CD14-positive monocyte (primary cell): ENCODE measurements at regions not wholly inside any gene's neighbourhood (a gene's known extent, or its start where the extent isn't known, plus 50 kb on each side); places are given as distances from the start of the nearest gene placed in this dataset.

ENCODE experiments used
- DNase-seq, 3 donors: peaks; one replicate each; pipeline ENCODE4 v3.0.0-alpha.2; 2011 to 2022
- H2AFZ ChIP-seq: 2 replicates; pipeline ENCODE4 v1.6.0; 2012; ENCODE audit warnings: mild to moderate bottlenecking, low read depth, low read length, inconsistent platforms; ENCODE audit not compliant: insufficient read depth, poor library complexity, severe bottlenecking
- H3K27ac ChIP-seq, 2 donors: 1 replicate in 1 of 2; 2 replicates in 1 of 2; pipeline ENCODE4 v1.5.1; 2012 to 2013; ENCODE audit warnings: low read length in 2 of 2, control low read depth in 1 of 2, inconsistent platforms in 1 of 2, low read depth in 1 of 2, mild to moderate bottlenecking in 1 of 2
- H3K27me3 ChIP-seq, 2 donors: one replicate each; pipeline versions ENCODE4 v1.6.0 to v1.6.1; 2011 to 2013; ENCODE audit warnings: low read length in 2 of 2; ENCODE audit not compliant: control insufficient read depth in 2 of 2, insufficient read depth in 2 of 2
- H3K36me3 ChIP-seq, 2 donors: replicated peaks in 1 of 2; 1 replicate in 1 of 2; 2 replicates in 1 of 2; pipeline versions ENCODE4 v1.5.1 to v1.6.1; 2012 to 2013; ENCODE audit warnings: low read length in 2 of 2, control low read depth in 1 of 2, inconsistent platforms in 1 of 2, mild to moderate bottlenecking in 1 of 2; ENCODE audit not compliant: insufficient read depth in 2 of 2, control insufficient read depth in 1 of 2
- H3K4me1 ChIP-seq, 2 donors: 1 replicate in 1 of 2; 2 replicates in 1 of 2; pipeline versions ENCODE4 v1.5.1 to v1.6.1; 2012 to 2013; ENCODE audit warnings: low read length in 2 of 2, control low read depth in 1 of 2, inconsistent platforms in 1 of 2, mild to moderate bottlenecking in 1 of 2, moderate library complexity in 1 of 2; ENCODE audit not compliant: insufficient read depth in 2 of 2, control insufficient read depth in 1 of 2
- H3K4me2 ChIP-seq: replicated peaks from 2 replicates; pipeline ENCODE3; 2012; ENCODE audit warnings: low read length, moderate library complexity, mild to moderate bottlenecking; ENCODE audit not compliant: poor library complexity, severe bottlenecking; ENCODE audit errors: extremely low read depth
- H3K4me3 ChIP-seq, 3 experiments: fragments of 200-600 bp in 1 of 3; sonication (generic) in 1 of 3; replicated peaks in 1 of 3; 1 replicate in 2 of 3; 2 replicates in 1 of 3; pipeline ENCODE4 v1.5.1; 2011 to 2013; ENCODE audit warnings: low read length in 3 of 3, mild to moderate bottlenecking in 3 of 3, control low read depth in 2 of 3, low read depth in 2 of 3, inconsistent platforms in 1 of 3, moderate library complexity in 1 of 3
- H3K79me2 ChIP-seq: 2 replicates; pipeline ENCODE4 v1.6.0; 2012; ENCODE audit warnings: mild to moderate bottlenecking, control low read depth, inconsistent platforms, low read length, moderate library complexity; ENCODE audit not compliant: insufficient read depth
- H3K9ac ChIP-seq: 2 replicates; pipeline ENCODE4 v1.6.0; 2017; ENCODE audit warnings: low read length, mild to moderate bottlenecking; ENCODE audit not compliant: insufficient read depth, poor library complexity, severe bottlenecking
- H3K9me3 ChIP-seq, 2 donors: replicated peaks in 1 of 2; 1 replicate in 1 of 2; 2 replicates in 1 of 2; pipeline versions ENCODE4 v1.5.1 to v1.6.1; 2012 to 2013; ENCODE audit warnings: low read length in 2 of 2, control low read depth in 1 of 2; ENCODE audit not compliant: control insufficient read depth in 1 of 2, insufficient read depth in 1 of 2
- H4K20me1 ChIP-seq: 2 replicates; pipeline ENCODE4 v1.6.0; 2012; ENCODE audit warnings: mild to moderate bottlenecking, low read length, control low read depth, moderate library complexity; ENCODE audit not compliant: insufficient read depth
- H3K27ac Mint-ChIP-seq, 7 donors: one replicate each; pipeline ENCODE4 v1.8.0; 2020; ENCODE audit warnings: mild to moderate bottlenecking in 7 of 7, mixed read lengths in 7 of 7, moderate library complexity in 6 of 7, inconsistent platforms in 2 of 7
- H3K27me3 Mint-ChIP-seq, 3 donors: one replicate each; pipeline ENCODE4 v1.8.0; 2021 to 2022; ENCODE audit warnings: low read depth in 3 of 3, mild to moderate bottlenecking in 3 of 3, mixed read lengths in 3 of 3, moderate library complexity in 3 of 3, inconsistent platforms in 1 of 3
- H3K36me3 Mint-ChIP-seq, 2 donors: one replicate each; pipeline ENCODE4 v1.8.0; 2020; ENCODE audit warnings: mixed read lengths in 2 of 2, inconsistent platforms in 1 of 2, mild to moderate bottlenecking in 1 of 2
- H3K4me1 Mint-ChIP-seq: one replicate; pipeline ENCODE4 v1.8.0; 2020; ENCODE audit warnings: mild to moderate bottlenecking, mixed read lengths
- H3K4me3 Mint-ChIP-seq, 2 donors: one replicate each; pipeline ENCODE4 v1.8.0; 2020; ENCODE audit warnings: mild to moderate bottlenecking in 2 of 2, mixed read lengths in 2 of 2, moderate library complexity in 1 of 2
- H3K9me3 Mint-ChIP-seq, 7 donors: one replicate each; pipeline ENCODE4 v1.8.0; 2020 to 2022; ENCODE audit warnings: mixed read lengths in 7 of 7, mild to moderate bottlenecking in 6 of 7, moderate library complexity in 6 of 7, inconsistent platforms in 2 of 7
- WGBS: methylation state at CpG from one replicate; pipeline ENCODE4 v1.1.5; 2013; ENCODE audit warnings: missing lambda C conversion rate; ENCODE audit not compliant: insufficient coverage; 5-methylcytosine and 5-hydroxymethylcytosine counted together
- intact Hi-C, 2 donors: fragments of 100-400 bp; cut with micrococcal nuclease; formaldehyde crosslinking; loops; one replicate each; pipeline versions ENCODE4 v1.15.0 to v1.15.1; 2023
- TF ChIP-seq, protein P1 (sequence below): fragments of 200-600 bp; IDR thresholded peaks from one replicate; pipeline ENCODE4 v1.8.0; 2022; ENCODE audit warnings: antibody characterized with exemption, mild to moderate bottlenecking

DNA sequence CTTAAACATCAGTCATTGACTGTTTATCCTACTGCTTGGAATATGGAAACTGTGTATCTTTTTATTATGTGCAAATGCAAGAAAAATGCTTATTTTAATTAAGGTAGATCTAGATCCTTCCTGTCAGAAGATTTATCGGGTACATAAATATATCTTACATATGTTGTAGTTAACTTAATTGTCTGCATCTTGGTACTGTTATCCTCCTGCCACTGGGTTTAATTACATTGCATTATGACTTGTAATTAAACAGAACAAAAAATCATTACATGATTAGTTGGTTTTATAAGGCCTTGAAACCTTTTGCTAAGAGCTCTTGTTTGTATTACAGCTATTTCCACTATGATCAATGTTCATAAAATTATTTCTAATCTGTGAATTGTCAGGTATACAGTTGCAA lies 211.2 kb downstream of the PTGER3 start:
- Histone ChIP-seq H3K9me3 (peaks cover 0 to 6% of the 10 kb centered on the region in 2 donors), H3K4me2 (no peak overlapping the region), H3K4me3 (no peak overlapping the region), H4K20me1 (no peaks in the 10 kb centered on the region), H3K9ac (no peak overlapping the region), H3K79me2 (no peaks in the 10 kb centered on the region), H3K36me3 (no peaks in the 10 kb centered on the region), H3K27ac (no peak overlapping the region), H3K27me3 (no peaks in the 10 kb centered on the region), H2AFZ (no peak overlapping the region), H3K4me1 (no peaks in the 10 kb centered on the region)
- Mint-ChIP-seq H3K36me3 (no peaks in the 10 kb centered on the region), H3K27me3 (no peaks in the 10 kb centered on the region), H3K4me1 (no peaks in the 10 kb centered on the region), H3K27ac (no peak overlapping the region), H3K9me3 (peaks cover 9 to 14% (median 10%) of the 10 kb centered on the region in 7 donors), H3K4me3 (no peak overlapping the region)
- intact Hi-C loops, result no loop called here
- no peak for DNase-seq
- TF ChIP-seq, protein P1, sequence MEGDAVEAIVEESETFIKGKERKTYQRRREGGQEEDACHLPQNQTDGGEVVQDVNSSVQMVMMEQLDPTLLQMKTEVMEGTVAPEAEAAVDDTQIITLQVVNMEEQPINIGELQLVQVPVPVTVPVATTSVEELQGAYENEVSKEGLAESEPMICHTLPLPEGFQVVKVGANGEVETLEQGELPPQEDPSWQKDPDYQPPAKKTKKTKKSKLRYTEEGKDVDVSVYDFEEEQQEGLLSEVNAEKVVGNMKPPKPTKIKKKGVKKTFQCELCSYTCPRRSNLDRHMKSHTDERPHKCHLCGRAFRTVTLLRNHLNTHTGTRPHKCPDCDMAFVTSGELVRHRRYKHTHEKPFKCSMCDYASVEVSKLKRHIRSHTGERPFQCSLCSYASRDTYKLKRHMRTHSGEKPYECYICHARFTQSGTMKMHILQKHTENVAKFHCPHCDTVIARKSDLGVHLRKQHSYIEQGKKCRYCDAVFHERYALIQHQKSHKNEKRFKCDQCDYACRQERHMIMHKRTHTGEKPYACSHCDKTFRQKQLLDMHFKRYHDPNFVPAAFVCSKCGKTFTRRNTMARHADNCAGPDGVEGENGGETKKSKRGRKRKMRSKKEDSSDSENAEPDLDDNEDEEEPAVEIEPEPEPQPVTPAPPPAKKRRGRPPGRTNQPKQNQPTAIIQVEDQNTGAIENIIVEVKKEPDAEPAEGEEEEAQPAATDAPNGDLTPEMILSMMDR, result no peak
- no CpG with 5 or more reads among the region's 1 CpG for WGBS

DNA sequence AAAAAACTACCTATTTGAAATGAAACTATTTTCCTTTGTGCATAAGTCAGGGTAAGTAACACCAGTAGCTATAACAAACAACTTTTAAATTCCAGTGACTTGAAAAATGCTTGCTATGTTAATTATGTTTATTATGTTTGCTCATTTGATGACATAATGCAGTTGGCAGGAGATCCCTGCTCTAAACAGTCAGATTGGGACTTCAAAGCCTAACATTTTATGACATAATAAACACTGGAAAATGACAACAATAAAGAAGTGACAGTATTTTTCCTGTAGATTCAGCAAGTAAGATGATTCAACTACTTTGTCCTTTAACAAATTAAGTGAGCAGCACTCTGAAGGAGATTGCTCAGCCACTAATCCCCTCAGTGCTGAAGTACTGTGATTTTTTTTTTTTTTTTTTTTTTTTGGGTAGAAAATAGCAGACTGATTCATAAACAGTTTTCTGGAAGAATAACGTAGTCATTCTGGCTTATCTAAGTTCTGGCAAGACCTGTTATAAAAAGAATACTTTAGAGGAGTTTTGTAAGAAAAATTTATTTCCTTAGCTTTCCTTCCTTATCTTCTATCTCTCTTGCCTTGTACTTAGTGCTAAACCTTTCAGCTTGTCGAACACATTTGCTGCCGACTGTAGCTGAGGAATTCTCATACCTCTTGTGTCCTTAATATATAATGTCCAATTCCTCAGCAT lies 207.2 kb downstream of the PTGER3 start:
- Histone ChIP-seq H3K9ac (no peak overlapping the region), H3K9me3 (peaks cover 0 to 5% of the 10 kb centered on the region in 2 donors), H4K20me1 (no peaks in the 10 kb centered on the region), H3K36me3 (no peaks in the 10 kb centered on the region), H3K27me3 (no peaks in the 10 kb centered on the region), H3K79me2 (no peaks in the 10 kb centered on the region), H3K4me1 (no peaks in the 10 kb centered on the region), H3K4me3 (no peak overlapping the region), H3K27ac (no peak overlapping the region), H3K4me2 (no peak overlapping the region), H2AFZ (no peak overlapping the region)
- Mint-ChIP-seq H3K4me3 (no peak overlapping the region), H3K9me3 (peaks cover under 1 to 11% (median 8%) of the 10 kb centered on the region in 7 donors), H3K4me1 (no peaks in the 10 kb centered on the region), H3K36me3 (no peaks in the 10 kb centered on the region), H3K27ac (no peak overlapping the region), H3K27me3 (no peaks in the 10 kb centered on the region)
- DNase-seq, result no peak
- intact Hi-C loops, result no loop called here
- no CpG with 5 or more reads among the region's 3 CpGs for WGBS
- TF ChIP-seq, protein P1, result no peak
